ENCODE measurements at regions not wholly inside any gene's neighbourhood (a gene's known extent, or its start where the extent isn't known, plus 50 kb on each side); places are given as distances from the start of the nearest gene placed in this dataset.

GRCh38 chr14:87160989-87161388 lies 832.0 kb downstream of the GALC start:
- no peak for DNase-seq (ENCODE audit: low spot score)

- no peak for DNase-seq (ENCODE audit: low spot score)
Measured at GRCh38 chr14:87158283-87158682, 834.7 kb downstream of the GALC start.

- DNase-seq (ENCODE audit: low spot score), result no peak
Measured at GRCh38 chr14:87156878-87157277, 836.1 kb downstream of the GALC start.

- DNase-seq (ENCODE audit: low spot score), result no peak
Measured at GRCh38 chr14:87155856-87156488, 837.0 kb downstream of the GALC start.

GRCh38 chr14:87153901-87154300 lies 839.1 kb downstream of the GALC start:
- no peak for DNase-seq (ENCODE audit: low spot score)

- DNase-seq (ENCODE audit: low spot score), result no peak
Measured at GRCh38 chr14:87153391-87153790, 839.6 kb downstream of the GALC start.

- no peak for DNase-seq (ENCODE audit: low spot score)
Measured at GRCh38 chr14:87152693-87153092, 840.3 kb downstream of the GALC start.

- no peak for DNase-seq (ENCODE audit: low spot score)
Measured at GRCh38 chr14:87149583-87150354, 843.2 kb downstream of the GALC start.

GRCh38 chr14:87148655-87149054 lies 844.3 kb downstream of the GALC start:
- no peak for DNase-seq (ENCODE audit: low spot score)

GRCh38 chr14:87142551-87143211 lies 850.3 kb downstream of the GALC start:
- no peak for DNase-seq (ENCODE audit: low spot score)

GRCh38 chr14:87141801-87142200 lies 851.2 kb downstream of the GALC start:
- no peak for DNase-seq (ENCODE audit: low spot score)

GRCh38 chr14:87139299-87139698 lies 853.7 kb downstream of the GALC start:
- DNase-seq (ENCODE audit: low spot score), result no peak

GRCh38 chr14:87133073-87133801 lies 859.7 kb downstream of the GALC start:
- DNase-seq (ENCODE audit: low spot score), result no peak

- DNase-seq (ENCODE audit: low spot score), result no peak
Measured at GRCh38 chr14:87131879-87132278, 861.1 kb downstream of the GALC start.

GRCh38 chr14:87122166-87122565 lies 870.8 kb downstream of the GALC start:
- DNase-seq (ENCODE audit: low spot score), result no peak

GRCh38 chr14:87121716-87122115 lies 871.3 kb downstream of the GALC start:
- no peak for DNase-seq (ENCODE audit: low spot score)

GRCh38 chr14:87115234-87115633 lies 877.7 kb downstream of the GALC start:
- no peak for DNase-seq (ENCODE audit: low spot score)

- DNase-seq (ENCODE audit: low spot score), result no peak
Measured at GRCh38 chr14:87113286-87113685, 879.7 kb downstream of the GALC start.

GRCh38 chr14:87111741-87112140 lies 881.2 kb downstream of the GALC start:
- no peak for DNase-seq (ENCODE audit: low spot score)

GRCh38 chr14:87111126-87111525 lies 881.9 kb downstream of the GALC start:
- no peak for DNase-seq (ENCODE audit: low spot score)

- no peak for DNase-seq (ENCODE audit: low spot score)
Measured at GRCh38 chr14:87109271-87109670, 883.7 kb downstream of the GALC start.

- no peak for DNase-seq (ENCODE audit: low spot score)
Measured at GRCh38 chr14:87108726-87109125, 884.3 kb downstream of the GALC start.

All from CD4-positive, alpha-beta T cell treated with Interleukin-2 at 100 ng/mL for 4 hours (primary cell).